Vagina (tissue), 2 donors: ENCODE measurements at regions not wholly inside any gene's neighbourhood (a gene's known extent, or its start where the extent isn't known, plus 50 kb on each side); places are given as distances from the start of the nearest gene placed in this dataset.

Experiments
- DNase-seq, 2 donors: peaks; one replicate each; pipeline ENCODE4 v3.0.0-alpha.2; 2017; ENCODE audit errors: extremely low spot score in 2 of 2
- H3K27ac ChIP-seq: fragments of 200-600 bp; sonication (generic); one replicate; pipeline ENCODE4 v1.5.1; 2019
- H3K27me3 ChIP-seq: fragments of 200-600 bp; sonication (generic); one replicate; pipeline ENCODE4 v1.5.1; 2019
- H3K36me3 ChIP-seq, 2 donors: fragments of 200-600 bp; sonication (generic); one replicate each; pipeline ENCODE4 v1.5.1; 2017 to 2019
- H3K4me1 ChIP-seq: fragments of 200-600 bp; sonication (generic); one replicate; pipeline ENCODE4 v1.5.1; 2019
- H3K4me3 ChIP-seq, 2 donors: fragments of 200-600 bp; sonication (generic); 1 replicate in 1 of 2; 2 replicates in 1 of 2; pipeline ENCODE4 v1.5.1; 2016 to 2019
- H3K9me3 ChIP-seq: fragments of 200-600 bp; sonication (generic); one replicate; pipeline ENCODE4 v1.5.1; 2019
- POLR2A ChIP-seq, 2 donors: fragments of 450-650 bp; IDR thresholded peaks; one replicate each; pipeline ENCODE4 v1.6.1; 2017; ENCODE audit warnings: antibody characterized with exemption in 2 of 2, mild to moderate bottlenecking in 2 of 2, moderate library complexity in 2 of 2
- POLR2AphosphoS5 ChIP-seq, 2 donors: sonication (generic); formaldehyde crosslinking; IDR thresholded peaks; one replicate each; pipeline ENCODE4 v1.9.0; 2017; ENCODE audit warnings: antibody characterized with exemption in 2 of 2, mild to moderate bottlenecking in 2 of 2, low read depth in 1 of 2; ENCODE audit not compliant: insufficient read depth in 1 of 2
- intact Hi-C: fragments of 100-400 bp; cut with DNase I; formaldehyde crosslinking; loops from one replicate; pipeline ENCODE4 v1.15.1; 2023
- TF ChIP-seq, protein P1 (sequence below), 3 experiments: fragments of 450-650 bp in 2 of 3; fragments of 200-600 bp in 1 of 3; sonication (generic) in 1 of 3; IDR thresholded peaks; one replicate each; pipeline ENCODE4 v1.5.1; 2017 to 2019; ENCODE audit warnings: antibody characterized with exemption in 3 of 3, mild to moderate bottlenecking in 2 of 3, moderate library complexity in 2 of 3

DNA sequence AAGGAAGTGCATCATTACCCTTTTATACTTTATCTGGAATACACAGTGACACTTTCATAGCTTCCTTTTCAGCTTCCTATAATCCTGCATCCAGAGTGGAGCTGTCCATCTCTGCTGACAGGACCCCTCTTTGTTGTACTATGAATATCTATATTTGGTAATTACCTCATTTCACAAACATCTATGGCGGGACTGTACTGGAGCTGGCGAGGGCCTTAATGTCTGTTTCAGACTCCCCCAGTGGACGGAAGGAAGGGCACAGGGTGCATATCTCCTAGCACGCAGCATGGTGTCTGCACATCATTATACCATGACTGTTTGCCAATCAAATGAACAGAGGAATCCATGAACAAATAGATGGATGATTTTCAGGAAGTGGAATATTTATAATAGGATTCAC lies 142.3 kb downstream of the SOX11 start:
- H3K4me3 ChIP-seq: no peak overlapping the region
- no peak for TF ChIP-seq POLR2A (IDR thresholded peaks at IDR 0.05)
- no peak for TF ChIP-seq POLR2AphosphoS5 (IDR thresholded peaks at IDR 0.05; ENCODE audit: insufficient read depth in 1 of 2, low read depth in 1 of 2)
- TF ChIP-seq, protein P1, sequence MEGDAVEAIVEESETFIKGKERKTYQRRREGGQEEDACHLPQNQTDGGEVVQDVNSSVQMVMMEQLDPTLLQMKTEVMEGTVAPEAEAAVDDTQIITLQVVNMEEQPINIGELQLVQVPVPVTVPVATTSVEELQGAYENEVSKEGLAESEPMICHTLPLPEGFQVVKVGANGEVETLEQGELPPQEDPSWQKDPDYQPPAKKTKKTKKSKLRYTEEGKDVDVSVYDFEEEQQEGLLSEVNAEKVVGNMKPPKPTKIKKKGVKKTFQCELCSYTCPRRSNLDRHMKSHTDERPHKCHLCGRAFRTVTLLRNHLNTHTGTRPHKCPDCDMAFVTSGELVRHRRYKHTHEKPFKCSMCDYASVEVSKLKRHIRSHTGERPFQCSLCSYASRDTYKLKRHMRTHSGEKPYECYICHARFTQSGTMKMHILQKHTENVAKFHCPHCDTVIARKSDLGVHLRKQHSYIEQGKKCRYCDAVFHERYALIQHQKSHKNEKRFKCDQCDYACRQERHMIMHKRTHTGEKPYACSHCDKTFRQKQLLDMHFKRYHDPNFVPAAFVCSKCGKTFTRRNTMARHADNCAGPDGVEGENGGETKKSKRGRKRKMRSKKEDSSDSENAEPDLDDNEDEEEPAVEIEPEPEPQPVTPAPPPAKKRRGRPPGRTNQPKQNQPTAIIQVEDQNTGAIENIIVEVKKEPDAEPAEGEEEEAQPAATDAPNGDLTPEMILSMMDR (IDR thresholded peaks at IDR 0.05): no peak
- H3K36me3 ChIP-seq: no peaks in the 10 kb centered on the region
- H3K27me3 ChIP-seq: no peaks in the 10 kb centered on the region
- no peak overlapping the region for H3K27ac ChIP-seq
- H3K9me3 ChIP-seq: no peaks in the 10 kb centered on the region
- DNase-seq: no peak
- H3K4me1 ChIP-seq: no peaks in the 10 kb centered on the region
- intact Hi-C loops: no loop called here

DNA sequence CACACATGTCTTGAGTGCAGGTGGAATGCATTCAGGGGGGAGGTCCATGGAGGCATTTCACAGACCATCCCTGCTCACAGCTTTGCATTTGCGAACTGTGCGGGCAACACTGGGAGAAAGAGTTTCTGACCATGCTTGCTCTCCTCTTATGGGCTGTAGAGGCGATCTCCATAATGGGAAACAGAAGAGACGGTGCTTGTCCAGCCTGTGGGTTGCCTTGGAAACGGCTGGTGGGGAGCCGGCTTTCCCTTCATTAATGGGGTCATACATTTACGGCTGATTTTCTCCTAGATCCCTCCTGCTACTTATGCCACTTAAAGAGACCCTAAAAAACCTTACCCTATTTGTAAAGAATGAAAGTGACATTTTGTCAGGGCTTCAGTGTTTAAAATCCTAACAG lies 147.4 kb downstream of the SOX11 start:
- Histone ChIP-seq H3K4me1 (no peaks in the 10 kb centered on the region), H3K4me3 (no peak overlapping the region), H3K27ac (no peak overlapping the region), H3K27me3 (no peaks in the 10 kb centered on the region), H3K36me3 (no peaks in the 10 kb centered on the region), H3K9me3 (no peaks in the 10 kb centered on the region)
- no peak for DNase-seq
- no peak for TF ChIP-seq POLR2AphosphoS5 (IDR thresholded peaks at IDR 0.05; ENCODE audit: insufficient read depth in 1 of 2, low read depth in 1 of 2)
- no peak for TF ChIP-seq POLR2A (IDR thresholded peaks at IDR 0.05)
- TF ChIP-seq, protein P1 (IDR thresholded peaks at IDR 0.05): no peak
- intact Hi-C loops: no loop called here

DNA sequence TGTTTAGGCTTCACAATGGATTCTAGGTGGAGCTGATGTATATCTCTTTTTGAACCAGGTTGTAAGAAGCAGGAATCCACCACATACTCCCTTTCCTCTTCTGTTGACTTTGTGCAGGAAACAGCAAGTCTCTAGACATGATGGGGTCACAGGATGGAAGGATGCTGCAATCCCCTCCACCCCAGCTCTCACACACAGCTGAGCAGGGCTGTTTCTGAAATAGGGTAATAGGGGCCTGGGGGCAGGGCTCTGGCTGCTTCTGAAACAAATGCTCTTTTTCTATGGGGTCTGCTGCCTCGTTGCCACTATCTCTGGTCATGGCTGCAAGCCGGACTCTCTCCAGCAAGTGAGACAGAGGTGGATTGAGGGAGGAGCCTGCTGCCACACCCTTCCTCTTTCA lies 148.9 kb downstream of the SOX11 start:
- intact Hi-C loops: no loop called here
- DNase-seq: no peak
- Histone ChIP-seq H3K9me3 (no peaks in the 10 kb centered on the region), H3K27me3 (no peaks in the 10 kb centered on the region), H3K36me3 (no peaks in the 10 kb centered on the region), H3K4me1 (no peaks in the 10 kb centered on the region), H3K4me3 (no peak overlapping the region), H3K27ac (no peak overlapping the region)
- TF ChIP-seq, protein P1 (IDR thresholded peaks at IDR 0.05): no peak
- no peak for TF ChIP-seq POLR2A (IDR thresholded peaks at IDR 0.05)
- TF ChIP-seq POLR2AphosphoS5 (IDR thresholded peaks at IDR 0.05; ENCODE audit: insufficient read depth in 1 of 2, low read depth in 1 of 2): no peak

DNA sequence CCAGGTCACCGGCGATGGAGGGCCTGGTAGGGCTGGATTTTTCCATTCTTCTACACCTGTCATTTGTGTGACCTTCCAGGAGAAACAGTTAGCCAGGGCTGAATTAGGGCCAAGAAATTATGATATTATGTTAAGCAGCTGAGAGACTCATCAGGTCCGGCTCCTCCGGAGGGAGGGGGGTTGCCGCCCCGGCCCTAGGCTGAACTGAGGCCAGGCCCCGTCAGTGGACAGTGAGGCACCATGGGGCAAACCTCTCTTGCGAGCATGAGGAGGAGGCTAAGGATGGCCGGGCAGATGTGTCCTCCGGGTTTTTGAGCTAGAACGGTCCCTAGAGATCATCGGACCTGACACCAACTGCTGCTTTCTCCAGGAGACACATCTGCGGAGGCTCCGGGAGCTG lies 150.1 kb downstream of the SOX11 start:
- TF ChIP-seq, protein P1 (IDR thresholded peaks at IDR 0.05): no peak
- TF ChIP-seq POLR2AphosphoS5 (IDR thresholded peaks at IDR 0.05; ENCODE audit: insufficient read depth in 1 of 2, low read depth in 1 of 2): no peak
- TF ChIP-seq POLR2A (IDR thresholded peaks at IDR 0.05): no peak
- intact Hi-C loops: no loop called here
- H3K4me1 ChIP-seq: no peaks in the 10 kb centered on the region
- DNase-seq: no peak
- H3K9me3 ChIP-seq: no peaks in the 10 kb centered on the region
- H3K4me3 ChIP-seq: no peak overlapping the region
- H3K27ac ChIP-seq: no peak overlapping the region
- H3K36me3 ChIP-seq: no peaks in the 10 kb centered on the region
- no peaks in the 10 kb centered on the region for H3K27me3 ChIP-seq

DNA sequence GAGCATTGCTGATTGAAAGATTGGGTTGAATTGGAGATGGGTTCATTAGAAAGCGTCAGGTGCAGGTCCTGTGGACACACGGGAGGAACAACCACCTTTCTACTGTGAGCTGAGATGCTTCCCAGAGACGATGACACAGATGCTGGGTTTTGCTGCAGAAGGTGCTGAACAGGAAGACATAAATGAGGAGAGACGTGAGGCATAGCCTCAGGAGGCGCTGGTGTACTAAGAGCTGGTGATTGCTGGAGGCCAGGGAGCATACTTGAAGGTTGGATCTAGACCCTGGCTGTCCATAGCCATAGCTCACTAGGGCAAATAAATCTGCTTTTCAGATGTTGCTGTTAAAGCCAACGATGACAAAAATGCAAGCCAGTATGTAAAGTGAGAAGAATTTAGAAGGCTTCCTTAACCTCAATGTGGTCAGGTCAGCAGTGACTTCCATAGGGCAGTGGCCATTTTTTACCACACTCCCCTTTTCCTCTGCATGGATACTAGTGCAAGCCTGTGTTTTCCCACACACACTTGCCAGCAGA lies 153.7 kb downstream of the SOX11 start:
- intact Hi-C loops: no loop called here
- Histone ChIP-seq H3K36me3 (no peaks in the 10 kb centered on the region), H3K9me3 (no peaks in the 10 kb centered on the region), H3K4me1 (no peaks in the 10 kb centered on the region), H3K27ac (no peak overlapping the region), H3K27me3 (no peaks in the 10 kb centered on the region), H3K4me3 (no peak overlapping the region)
- no peak for DNase-seq
- TF ChIP-seq, protein P1 (IDR thresholded peaks at IDR 0.05): no peak
- TF ChIP-seq POLR2A (IDR thresholded peaks at IDR 0.05): no peak
